Embryonic facial prominence (tissue), 1 donor: ENCODE measurements at regions not wholly inside any gene's neighbourhood (a gene's known extent, or its start where the extent isn't known, plus 50 kb on each side); places are given as distances from the start of the nearest gene placed in this dataset.

Experiments used
- DNase-seq: peaks from one replicate; pipeline ENCODE4 v3.0.0-alpha.2; 2016; ENCODE audit errors: extremely low spot score

GRCh38 chr5:160903076-160903475 lies 51.1 kb upstream of the ATP10B start:
- DNase-seq = no peak
